Brain microvascular endothelial cell (primary cell): ENCODE measurements at regions not wholly inside any gene's neighbourhood (a gene's known extent, or its start where the extent isn't known, plus 50 kb on each side); places are given as distances from the start of the nearest gene placed in this dataset.

Source experiments
- DNase-seq: peaks from one replicate; pipeline ENCODE4 v3.0.0-alpha.2; 2020
- H3K27ac ChIP-seq: fragments of 250-450 bp; sonication (Bioruptor Pico); 2 replicates; pipeline ENCODE4 v1.5.1; 2020; ENCODE audit warnings: mild to moderate bottlenecking, moderate library complexity
- H3K27me3 ChIP-seq: fragments of 250-450 bp; sonication (Bioruptor Pico); replicated peaks from 2 replicates; pipeline ENCODE4 v1.5.1; 2020; ENCODE audit warnings: mild to moderate bottlenecking
- H3K36me3 ChIP-seq: fragments of 250-450 bp; sonication (Bioruptor Pico); replicated peaks from 2 replicates; pipeline ENCODE4 v1.5.1; 2020; ENCODE audit warnings: mild to moderate bottlenecking
- H3K4me3 ChIP-seq: 2 replicates; pipeline ENCODE4 v1.5.1; 2011; ENCODE audit warnings: low read depth, mild to moderate bottlenecking, control low read depth, low read length, moderate library complexity
- CTCF ChIP-seq: IDR thresholded peaks from 2 replicates; pipeline ENCODE4 v1.5.1; 2011; ENCODE audit warnings: low read depth, mild to moderate bottlenecking, moderate library complexity, low read length, control low read depth, inconsistent platforms; ENCODE audit errors: missing control alignments
- in situ Hi-C: cut with HindIII; loops from 2 replicates; pipeline ENCODE4 v1.10.0; 2017; ENCODE audit warnings: low sequenced_read_pairs, low pct_ligation_motif_present

GRCh38 chr11:135075740-135076139 is 663.7 kb upstream of the B3GAT1 start:
- peak; percentile 59 for DNase-seq
- in situ Hi-C loops: no loop called here
- Histone ChIP-seq H3K4me3 (no peak overlapping the region), H3K36me3 (no peaks in the 10 kb centered on the region), H3K27ac (no peak overlapping the region), H3K27me3 (no peaks in the 10 kb centered on the region)
- TF ChIP-seq CTCF: peak; percentile 66

GRCh38 chr11:135074397-135074998 is 662.5 kb upstream of the B3GAT1 start:
- H3K27ac ChIP-seq: no peak overlapping the region
- no peak overlapping the region for H3K4me3 ChIP-seq
- H3K36me3 ChIP-seq: no peaks in the 10 kb centered on the region
- TF ChIP-seq CTCF: peak; percentile 47
- in situ Hi-C loops: no loop called here
- no peak for DNase-seq
- H3K27me3 ChIP-seq: no peaks in the 10 kb centered on the region

GRCh38 chr11:135073870-135074269 is 661.8 kb upstream of the B3GAT1 start:
- H3K36me3 ChIP-seq: no peaks in the 10 kb centered on the region
- H3K27ac ChIP-seq: no peak overlapping the region
- H3K4me3 ChIP-seq: no peak overlapping the region
- TF ChIP-seq CTCF: no peak
- DNase-seq: no peak
- H3K27me3 ChIP-seq: no peaks in the 10 kb centered on the region
- in situ Hi-C loops: no loop called here

GRCh38 chr11:135073381-135073780 is 661.3 kb upstream of the B3GAT1 start:
- TF ChIP-seq CTCF: no peak
- in situ Hi-C loops: no loop called here
- H3K36me3 ChIP-seq: no peaks in the 10 kb centered on the region
- DNase-seq: no peak
- no peaks in the 10 kb centered on the region for H3K27me3 ChIP-seq
- no peak overlapping the region for H3K27ac ChIP-seq
- no peak overlapping the region for H3K4me3 ChIP-seq

GRCh38 chr11:135069890-135070289 is 657.8 kb upstream of the B3GAT1 start:
- in situ Hi-C loops: no loop called here
- TF ChIP-seq CTCF: no peak
- Histone ChIP-seq H3K27me3 (no peaks in the 10 kb centered on the region), H3K36me3 (no peaks in the 10 kb centered on the region), H3K27ac (no peak overlapping the region), H3K4me3 (no peak overlapping the region)
- no peak for DNase-seq

- no peak for TF ChIP-seq CTCF
- H3K27me3 ChIP-seq: no peaks in the 10 kb centered on the region
- H3K27ac ChIP-seq: no peak overlapping the region
- no peak overlapping the region for H3K4me3 ChIP-seq
- DNase-seq: no peak
- H3K36me3 ChIP-seq: no peaks in the 10 kb centered on the region
- in situ Hi-C loops: no loop called here
These were observed 657.0 kb upstream of the B3GAT1 start for GRCh38 chr11:135069063-135069462.
